ENCODE measurements at regions not wholly inside any gene's neighbourhood (a gene's known extent, or its start where the extent isn't known, plus 50 kb on each side); places are given as distances from the start of the nearest gene placed in this dataset.
A peak's percentile ranks its signal among the peaks of the same experiment; 100 is the strongest.

DNA sequence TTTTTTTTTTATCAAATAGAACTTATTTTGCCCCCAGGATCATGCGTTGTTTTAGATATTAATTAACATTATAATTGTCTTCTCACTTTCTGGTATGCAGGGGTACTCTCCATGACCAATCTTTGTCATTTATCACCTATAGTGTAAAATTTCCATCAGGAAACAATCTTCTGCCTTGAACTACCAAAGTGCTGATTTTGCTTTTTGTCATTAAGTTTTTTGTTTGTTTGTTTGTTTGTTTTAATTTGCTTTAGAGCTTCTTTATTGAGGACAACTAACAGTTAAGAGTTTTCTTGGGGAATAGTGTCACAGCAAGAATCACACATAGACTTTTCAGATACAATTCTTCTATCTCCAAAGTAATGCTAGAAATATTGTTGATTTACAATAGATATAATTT lies 171.2 kb upstream of the PRPS1L1 start:
- Histone ChIP-seq H3K27me3 (replicated peaks) (no peaks in the 10 kb centered on the region), H3K36me3 (no peaks in the 10 kb centered on the region), H3K4me1 (replicated peaks) (no peaks in the 10 kb centered on the region), H3K27ac (no peak overlapping the region), H3K9me3 (replicated peaks) (no peaks in the 10 kb centered on the region), H3K4me3 (no peak overlapping the region)
- no peak for DNase-seq (ENCODE audit: low read depth in 1 of 2, low spot score in 2 of 2)

DNA sequence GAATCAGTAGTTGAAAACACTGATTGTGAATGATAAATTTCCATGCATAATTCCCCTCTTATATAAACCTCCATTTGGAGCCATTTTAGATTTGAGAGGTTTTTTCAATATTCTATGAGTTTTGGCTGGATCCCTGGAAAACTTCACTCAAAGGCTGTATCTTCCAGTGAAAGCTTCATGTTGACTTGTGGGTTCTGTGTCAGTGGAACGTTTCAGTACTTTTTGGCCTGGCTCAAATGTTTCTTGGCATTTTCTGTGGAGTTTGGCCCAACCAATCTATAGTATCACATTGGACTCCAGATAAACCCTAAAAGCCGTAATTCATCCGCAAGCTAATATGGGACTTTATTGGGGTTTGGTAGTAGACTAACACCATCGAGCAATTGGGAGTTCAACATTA lies 172.6 kb upstream of the PRPS1L1 start:
- no peak for DNase-seq (ENCODE audit: low read depth in 1 of 2, low spot score in 2 of 2)
- Histone ChIP-seq H3K27me3 (replicated peaks) (no peaks in the 10 kb centered on the region), H3K4me1 (replicated peaks) (no peaks in the 10 kb centered on the region), H3K9me3 (replicated peaks) (no peaks in the 10 kb centered on the region), H3K27ac (no peak overlapping the region), H3K36me3 (no peaks in the 10 kb centered on the region), H3K4me3 (no peak overlapping the region)

DNA sequence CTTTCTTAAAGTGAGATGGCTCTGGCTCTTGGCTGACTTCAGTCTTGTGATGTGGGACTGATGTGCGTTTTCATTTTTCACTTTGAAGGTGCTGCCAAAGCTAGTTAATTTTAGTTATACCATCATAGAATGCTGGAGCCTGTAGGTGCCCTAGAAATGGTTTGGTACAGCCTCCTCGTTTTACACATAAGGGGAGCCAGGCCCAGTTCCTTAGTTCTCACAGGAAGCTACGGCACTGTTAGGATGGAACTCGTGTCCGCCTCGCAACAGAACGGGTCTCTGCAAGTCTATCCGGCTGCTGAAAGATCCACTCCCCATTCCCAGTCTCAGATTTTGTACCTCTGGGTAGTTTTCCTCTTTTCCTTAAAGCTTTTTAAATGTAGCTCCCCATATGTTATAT lies 173.2 kb upstream of the PRPS1L1 start:
- no peaks in the 10 kb centered on the region for H3K27me3 ChIP-seq (replicated peaks)
- no peak overlapping the region for H3K4me3 ChIP-seq
- no peaks in the 10 kb centered on the region for H3K4me1 ChIP-seq (replicated peaks)

DNA sequence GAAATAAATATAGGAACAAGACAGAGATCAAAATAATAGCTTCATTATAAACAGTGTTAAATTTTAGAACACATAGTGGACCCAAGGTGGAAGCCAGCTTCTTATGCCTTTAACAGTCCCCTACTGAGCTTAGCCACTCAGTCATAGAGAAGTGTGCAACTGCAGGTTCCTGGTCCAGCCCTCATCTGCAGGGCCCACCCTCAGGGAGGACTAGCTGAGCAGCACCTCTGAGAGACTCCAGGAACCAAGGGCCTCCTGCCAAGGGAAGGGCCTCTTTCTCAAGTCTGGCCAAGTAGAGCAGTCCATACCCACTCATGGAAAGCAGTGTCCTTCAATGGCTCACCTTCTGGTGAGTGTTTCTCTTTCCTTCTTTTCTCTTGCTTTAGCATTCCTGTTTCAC lies 173.7 kb upstream of the PRPS1L1 start:
- no peak overlapping the region for H3K4me3 ChIP-seq
- no peak for DNase-seq (ENCODE audit: low read depth in 1 of 2, low spot score in 2 of 2)
- peaks cover 1% of the 10 kb centered on the region; the same call in 1 of the 2 replicates for H3K4me1 ChIP-seq (replicated peaks)
- no peaks in the 10 kb centered on the region for H3K27me3 ChIP-seq (replicated peaks)
- H3K27ac ChIP-seq, result no peak overlapping the region
- H3K36me3 ChIP-seq, result no peaks in the 10 kb centered on the region
- H3K9me3 ChIP-seq (replicated peaks), result no peaks in the 10 kb centered on the region

More for the DNA sequence above, 173.2 kb upstream of the PRPS1L1 start:
- no peaks in the 10 kb centered on the region for H3K36me3 ChIP-seq
- H3K27ac ChIP-seq, result no peak overlapping the region
- no peaks in the 10 kb centered on the region for H3K9me3 ChIP-seq (replicated peaks)
- no peak for DNase-seq (ENCODE audit: low read depth in 1 of 2, low spot score in 2 of 2)

DNA sequence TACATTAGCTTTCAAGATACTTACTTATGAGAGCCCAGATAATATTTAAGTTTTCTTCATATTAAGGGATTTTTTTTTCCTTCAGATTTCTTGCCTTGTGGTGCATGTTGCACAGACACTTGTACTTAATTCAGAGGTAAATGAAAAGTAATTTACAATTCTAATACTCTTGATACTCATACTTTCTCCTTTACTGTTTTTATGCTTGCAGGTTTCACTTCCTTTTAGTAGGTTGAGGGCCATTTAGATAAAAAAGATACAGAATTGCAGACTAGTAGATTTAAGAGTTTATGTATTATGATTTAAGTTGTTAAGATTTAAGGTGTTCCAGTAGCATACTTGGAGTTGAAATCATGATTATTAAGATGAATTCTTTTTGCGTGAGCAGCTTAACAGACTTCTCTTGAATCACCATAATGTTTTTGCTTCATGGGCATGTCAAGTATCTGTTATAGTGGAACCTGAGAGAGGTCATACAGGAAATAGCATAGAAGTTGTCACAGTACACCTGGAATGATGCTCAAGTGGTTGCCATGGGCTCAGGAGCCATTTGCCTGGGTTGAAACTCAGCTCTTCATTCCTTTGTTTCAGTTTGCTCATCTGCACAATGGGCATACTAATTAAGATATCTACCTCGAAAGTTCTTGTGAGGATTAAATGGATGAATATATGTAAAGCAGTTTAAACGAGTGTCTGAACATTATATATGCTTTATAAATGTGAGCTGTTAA lies 174.8 kb upstream of the PRPS1L1 start:
- H3K4me1 ChIP-seq (replicated peaks), result peaks cover 4% of the 10 kb centered on the region; the same call in 1 of the 2 replicates
- H3K27me3 ChIP-seq (replicated peaks), result no peaks in the 10 kb centered on the region
- no peaks in the 10 kb centered on the region for H3K9me3 ChIP-seq (replicated peaks)
- H3K4me3 ChIP-seq, result no peak overlapping the region
- no peak overlapping the region for H3K27ac ChIP-seq
- DNase-seq (ENCODE audit: low read depth in 1 of 2, low spot score in 2 of 2), result no peak
- H3K36me3 ChIP-seq, result no peaks in the 10 kb centered on the region

DNA sequence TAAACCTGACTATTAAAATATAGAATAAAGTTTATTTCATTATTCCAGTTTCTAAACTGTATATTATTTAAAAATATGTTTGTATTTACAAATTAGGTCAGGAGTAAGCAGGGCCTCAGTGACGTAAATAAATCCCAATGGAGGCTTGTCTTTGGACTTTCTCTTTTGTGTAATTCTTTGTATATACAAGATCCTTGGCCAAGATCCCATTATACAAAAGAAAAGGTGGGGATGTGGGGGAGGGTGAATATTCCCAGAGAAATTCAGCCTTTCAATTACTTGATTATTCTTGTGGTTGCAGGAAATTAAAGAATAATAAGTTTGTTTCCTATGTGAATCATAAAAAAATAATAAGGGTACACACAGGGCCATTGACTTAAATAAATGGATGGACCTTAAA lies 178.7 kb upstream of the PRPS1L1 start:
- no peaks in the 10 kb centered on the region for H3K27me3 ChIP-seq (replicated peaks)
- H3K4me3 ChIP-seq, result no peak overlapping the region
- H3K9me3 ChIP-seq (replicated peaks), result no peaks in the 10 kb centered on the region
- H3K36me3 ChIP-seq, result no peaks in the 10 kb centered on the region
- peak in 1 of 2 experiments; percentile 26 for DNase-seq (ENCODE audit: low read depth in 1 of 2, low spot score in 2 of 2)
- peaks cover 4% of the 10 kb centered on the region; the same call in 1 of the 2 replicates for H3K4me1 ChIP-seq (replicated peaks)
- no peak overlapping the region for H3K27ac ChIP-seq

DNA sequence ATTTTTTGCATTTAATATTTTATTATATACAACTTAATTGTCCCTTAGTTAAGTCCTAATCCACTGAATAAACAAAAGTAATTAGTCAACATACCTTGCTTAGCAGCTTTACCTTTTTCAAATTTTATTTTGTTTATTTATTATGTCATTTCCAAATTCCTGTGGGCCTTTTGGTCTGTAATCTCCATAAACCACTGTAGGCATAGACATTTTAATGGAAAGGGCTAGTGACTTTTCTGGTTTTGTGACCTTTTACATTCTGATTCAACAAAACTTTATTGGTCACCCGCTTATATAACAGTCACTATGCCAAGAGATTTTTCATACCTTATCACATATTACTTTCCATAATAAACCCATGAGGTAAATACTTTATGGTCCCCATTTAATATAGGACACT lies 181.3 kb upstream of the PRPS1L1 start:
- Histone ChIP-seq H3K27me3 (replicated peaks) (no peaks in the 10 kb centered on the region), H3K4me3 (no peak overlapping the region), H3K36me3 (no peaks in the 10 kb centered on the region), H3K27ac (no peak overlapping the region), H3K4me1 (replicated peaks) (peaks cover 4% of the 10 kb centered on the region; the same call in 1 of the 2 replicates), H3K9me3 (replicated peaks) (no peaks in the 10 kb centered on the region)
- DNase-seq (ENCODE audit: low read depth in 1 of 2, low spot score in 2 of 2), result no peak

DNA sequence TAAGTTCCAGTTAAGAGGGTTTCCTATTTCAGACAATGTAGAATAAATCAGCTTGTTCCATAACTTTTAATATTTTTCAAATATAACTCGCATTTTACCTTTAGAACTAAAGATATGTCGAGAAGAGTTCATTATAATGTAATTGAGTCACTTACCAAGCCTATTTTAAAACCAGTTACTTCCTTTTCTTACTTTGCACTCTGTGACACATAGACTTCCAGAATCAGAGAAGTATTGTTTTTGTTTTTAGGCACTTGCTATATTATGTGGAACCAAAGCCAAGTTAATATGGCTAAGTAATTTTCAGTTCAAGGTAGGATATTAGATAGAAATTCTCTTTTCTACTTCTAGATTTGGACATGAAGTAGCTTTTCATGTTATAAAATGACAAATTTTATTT lies 182.7 kb upstream of the PRPS1L1 start:
- Histone ChIP-seq H3K9me3 (replicated peaks) (no peaks in the 10 kb centered on the region), H3K27me3 (replicated peaks) (no peaks in the 10 kb centered on the region), H3K27ac (no peak overlapping the region), H3K4me1 (replicated peaks) (peaks cover 4% of the 10 kb centered on the region; the same call in 1 of the 2 replicates), H3K36me3 (no peaks in the 10 kb centered on the region), H3K4me3 (no peak overlapping the region)
- DNase-seq (ENCODE audit: low read depth in 1 of 2, low spot score in 2 of 2), result no peak

DNA sequence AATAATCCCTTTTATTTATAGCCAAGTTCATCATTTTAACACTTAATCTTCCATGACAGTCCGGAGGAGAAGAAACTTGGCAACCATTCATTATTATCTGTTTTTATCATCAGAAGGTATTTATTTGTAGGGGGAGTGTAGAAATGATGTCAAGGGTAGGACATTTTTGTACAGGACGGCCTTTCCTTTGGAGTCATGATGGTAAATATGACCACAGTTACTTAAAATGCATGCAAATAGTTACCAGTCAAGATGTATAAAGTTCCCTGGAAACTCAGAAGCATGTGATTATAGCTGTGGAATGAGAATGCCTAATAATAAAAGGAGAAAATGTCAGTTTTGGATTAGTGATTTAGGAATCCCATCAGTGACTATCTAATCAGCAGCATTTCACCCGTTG lies 183.1 kb upstream of the PRPS1L1 start:
- Histone ChIP-seq H3K27me3 (replicated peaks) (no peaks in the 10 kb centered on the region), H3K27ac (no peak overlapping the region), H3K4me1 (replicated peaks) (peaks cover 4% of the 10 kb centered on the region; the same call in 1 of the 2 replicates), H3K36me3 (no peaks in the 10 kb centered on the region), H3K4me3 (no peak overlapping the region), H3K9me3 (replicated peaks) (no peaks in the 10 kb centered on the region)
- no peak for DNase-seq (ENCODE audit: low read depth in 1 of 2, low spot score in 2 of 2)

DNA sequence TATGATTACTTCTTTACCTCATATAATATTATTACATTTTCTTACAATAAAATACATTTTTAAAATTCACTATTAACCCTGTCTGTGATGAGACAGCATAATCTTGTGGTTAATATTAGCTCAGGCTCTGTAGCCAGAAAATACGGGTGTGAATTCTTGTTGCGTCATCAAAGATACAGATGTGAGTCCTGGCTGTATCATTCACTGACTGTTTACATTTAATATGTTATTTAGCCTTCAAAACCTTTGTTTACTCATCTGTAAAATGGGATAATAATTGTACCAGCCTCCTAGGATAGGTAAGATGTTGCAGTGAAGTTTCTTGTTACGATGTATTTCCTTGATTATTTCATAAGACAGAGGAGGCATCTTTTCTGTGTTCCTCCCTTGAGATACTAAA lies 184.7 kb upstream of the PRPS1L1 start:
- H3K9me3 ChIP-seq (replicated peaks), result no peaks in the 10 kb centered on the region
- H3K4me3 ChIP-seq, result no peak overlapping the region
- no peaks in the 10 kb centered on the region for H3K4me1 ChIP-seq (replicated peaks)
- no peak overlapping the region for H3K27ac ChIP-seq
- no peaks in the 10 kb centered on the region for H3K36me3 ChIP-seq
- no peak for DNase-seq (ENCODE audit: low read depth in 1 of 2, low spot score in 2 of 2)
- no peaks in the 10 kb centered on the region for H3K27me3 ChIP-seq (replicated peaks)

DNA sequence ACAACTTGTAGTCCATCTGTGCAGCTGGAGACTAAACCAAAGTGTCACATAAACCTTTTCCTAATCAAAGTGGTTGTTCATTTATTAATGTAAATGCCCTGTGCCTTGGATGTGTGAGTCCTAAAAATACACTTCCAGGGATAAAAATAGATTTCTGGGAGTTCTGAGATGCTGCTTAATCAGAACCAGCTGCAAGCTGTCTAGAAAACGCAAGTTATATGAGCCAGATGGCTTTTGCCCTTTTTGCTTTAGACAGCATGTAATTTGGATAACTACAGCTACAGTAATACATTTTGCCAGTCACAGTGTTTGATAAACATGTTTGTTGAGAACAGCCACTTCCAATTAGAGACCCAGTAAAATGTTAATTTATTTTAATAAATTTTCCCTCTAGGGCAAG lies 185.1 kb upstream of the PRPS1L1 start:
- Histone ChIP-seq H3K4me3 (no peak overlapping the region), H3K4me1 (replicated peaks) (no peaks in the 10 kb centered on the region)
- no peak for DNase-seq (ENCODE audit: low read depth in 1 of 2, low spot score in 2 of 2)

DNA sequence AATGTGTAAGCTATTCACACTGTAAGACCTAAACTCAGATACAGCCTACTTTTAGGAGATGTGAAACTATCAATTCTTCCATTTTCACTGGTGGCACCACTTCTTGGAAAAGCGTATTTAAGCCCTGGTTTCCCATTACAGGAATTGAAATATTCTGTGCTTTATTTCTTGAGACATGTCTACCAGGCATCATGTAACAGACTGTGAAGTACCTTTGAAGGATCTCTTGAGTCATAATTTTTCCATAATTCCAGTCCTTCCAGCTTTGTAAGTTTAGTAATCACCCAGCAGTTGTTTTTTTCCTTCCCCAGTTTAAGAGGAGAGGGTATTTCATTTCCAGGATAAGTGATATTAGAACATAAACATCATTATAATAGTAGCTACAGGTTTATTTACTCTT lies 186.0 kb upstream of the PRPS1L1 start:
- Histone ChIP-seq H3K27me3 (replicated peaks) (no peaks in the 10 kb centered on the region), H3K36me3 (no peaks in the 10 kb centered on the region), H3K27ac (no peak overlapping the region), H3K9me3 (replicated peaks) (no peaks in the 10 kb centered on the region), H3K4me3 (no peak overlapping the region), H3K4me1 (replicated peaks) (no peaks in the 10 kb centered on the region)
- DNase-seq (ENCODE audit: low read depth in 1 of 2, low spot score in 2 of 2), result no peak

More for the DNA sequence above, 185.1 kb upstream of the PRPS1L1 start:
- Histone ChIP-seq H3K27me3 (replicated peaks) (no peaks in the 10 kb centered on the region), H3K9me3 (replicated peaks) (no peaks in the 10 kb centered on the region), H3K36me3 (no peaks in the 10 kb centered on the region), H3K27ac (no peak overlapping the region)

DNA sequence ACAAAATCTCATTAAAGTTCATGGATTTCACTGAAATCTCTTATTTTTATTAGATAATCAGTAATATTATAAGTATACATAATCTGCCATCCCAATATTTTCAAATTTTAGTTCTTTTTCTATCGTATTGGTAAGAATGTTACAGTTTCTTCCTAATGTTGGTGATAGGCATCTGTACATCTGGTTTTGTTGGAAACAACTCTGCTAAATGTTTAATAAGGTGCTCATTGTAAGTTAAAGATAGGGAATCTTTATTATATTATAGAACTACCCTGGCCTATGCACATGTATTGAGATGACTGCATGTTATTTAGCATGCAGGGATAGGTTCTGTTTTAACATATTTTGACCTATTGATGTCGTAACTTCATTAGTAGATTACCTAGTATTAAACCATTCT lies 188.6 kb upstream of the PRPS1L1 start:
- no peak for DNase-seq (ENCODE audit: low read depth in 1 of 2, low spot score in 2 of 2)
- Histone ChIP-seq H3K4me1 (replicated peaks) (no peaks in the 10 kb centered on the region), H3K27me3 (replicated peaks) (no peaks in the 10 kb centered on the region; the same call in 1 of the 2 replicates)

DNA sequence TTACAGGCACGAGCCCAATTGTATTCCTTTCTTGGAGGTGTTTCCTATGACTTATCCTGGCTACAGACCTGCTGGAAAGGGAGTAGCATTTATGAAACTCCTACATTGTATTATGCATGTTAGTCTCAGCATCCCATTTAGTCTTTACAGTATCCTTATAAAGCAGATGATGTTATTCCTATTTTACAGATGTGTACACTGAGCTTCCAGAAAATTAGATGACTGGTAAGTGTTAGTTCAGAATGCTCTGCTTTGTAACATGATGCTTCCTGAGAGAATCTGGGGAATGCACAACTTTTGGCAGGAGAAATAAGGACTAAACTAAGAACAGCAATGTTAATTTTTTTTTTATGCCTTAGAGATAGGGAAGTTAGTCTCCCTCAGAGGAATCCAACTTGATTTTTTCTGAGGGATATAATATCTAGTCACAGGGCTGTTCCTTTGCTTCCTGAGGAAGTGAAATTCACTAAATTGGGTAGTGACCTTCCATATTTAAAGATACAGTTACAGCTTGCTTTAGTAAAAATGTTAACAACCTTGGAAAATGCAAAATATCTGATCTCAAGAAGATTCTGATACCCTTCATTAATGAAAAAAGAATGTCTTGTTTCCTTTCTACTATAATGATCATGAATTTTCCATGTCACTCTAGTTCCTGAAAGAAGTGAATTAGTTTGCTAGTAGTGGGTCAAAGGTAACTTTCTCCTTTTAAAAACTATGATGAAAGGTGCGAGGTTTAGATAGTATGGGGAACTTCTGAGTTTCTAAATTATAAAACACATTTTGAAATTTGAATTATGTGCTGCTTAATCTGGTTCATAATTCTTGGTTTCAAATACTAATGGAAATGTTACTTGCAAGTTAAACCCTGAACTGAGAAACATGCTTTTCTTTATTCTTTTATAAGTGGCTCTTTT lies 194.0 kb upstream of the PRPS1L1 start:
- H3K36me3 ChIP-seq, result no peaks in the 10 kb centered on the region
- no peak overlapping the region for H3K27ac ChIP-seq
- DNase-seq (ENCODE audit: low read depth in 1 of 2, low spot score in 2 of 2), result no peak
- no peaks in the 10 kb centered on the region for H3K9me3 ChIP-seq (replicated peaks)
- H3K4me3 ChIP-seq, result no peak overlapping the region
- no peaks in the 10 kb centered on the region; the same call in 1 of the 2 replicates for H3K27me3 ChIP-seq (replicated peaks)
- no peaks in the 10 kb centered on the region for H3K4me1 ChIP-seq (replicated peaks)

More for the DNA sequence above, 188.6 kb upstream of the PRPS1L1 start:
- Histone ChIP-seq H3K9me3 (replicated peaks) (no peaks in the 10 kb centered on the region), H3K36me3 (no peaks in the 10 kb centered on the region), H3K27ac (no peak overlapping the region), H3K4me3 (no peak overlapping the region)
